Neuronal stem cell (in vitro differentiated cells): ENCODE measurements at regions not wholly inside any gene's neighbourhood (a gene's known extent, or its start where the extent isn't known, plus 50 kb on each side); places are given as distances from the start of the nearest gene placed in this dataset.

Experiments
- DNase-seq: peaks from one replicate; pipeline ENCODE4 v3.0.0-alpha.2; 2013; ENCODE audit warnings: low spot score
- H2AFZ ChIP-seq: one replicate; pipeline ENCODE4 v1.6.1; 2013; ENCODE audit warnings: mild to moderate bottlenecking, low read length, inconsistent platforms
- H2AK5ac ChIP-seq: 2 replicates; pipeline ENCODE4 v1.6.1; 2013; ENCODE audit warnings: low read depth, mild to moderate bottlenecking, inconsistent platforms, low read length, moderate library complexity, mixed read lengths
- H2BK120ac ChIP-seq: 2 replicates; pipeline ENCODE4 v1.6.1; 2013; ENCODE audit warnings: low read depth, mild to moderate bottlenecking, inconsistent platforms, low read length, moderate library complexity, mixed read lengths
- H2BK12ac ChIP-seq: one replicate; pipeline ENCODE4 v1.6.1; 2013; ENCODE audit warnings: low read length, inconsistent platforms
- H2BK15ac ChIP-seq: 2 replicates; pipeline ENCODE4 v1.6.1; 2013; ENCODE audit warnings: mild to moderate bottlenecking, low read length, inconsistent platforms, mixed read lengths
- H2BK5ac ChIP-seq: one replicate; pipeline ENCODE4 v1.6.1; 2013; ENCODE audit warnings: inconsistent platforms, mild to moderate bottlenecking, low read length, moderate library complexity
- H3K14ac ChIP-seq: one replicate; pipeline ENCODE4 v1.6.1; 2013; ENCODE audit warnings: low read length, inconsistent platforms
- H3K18ac ChIP-seq: 2 replicates; pipeline ENCODE4 v1.6.1; 2013; ENCODE audit warnings: low read length, inconsistent platforms
- H3K23ac ChIP-seq: 2 replicates; pipeline ENCODE4 v1.6.1; 2013; ENCODE audit warnings: low read depth, mild to moderate bottlenecking, mixed read lengths, low read length, inconsistent platforms; ENCODE audit not compliant: poor library complexity
- H3K27ac ChIP-seq: replicated peaks from 3 replicates; pipeline ENCODE4 v1.5.1; 2013; ENCODE audit warnings: low read length, inconsistent platforms
- H3K27me3 ChIP-seq, 3 experiments: 2 replicates each; pipeline ENCODE4 v1.6.1; 2013; ENCODE audit warnings: low read length in 3 of 3, mild to moderate bottlenecking in 2 of 3, inconsistent platforms in 1 of 3, low read depth in 1 of 3, mixed read lengths in 1 of 3, moderate library complexity in 1 of 3; ENCODE audit not compliant: control insufficient read depth in 3 of 3, insufficient read depth in 3 of 3
- H3K36me3 ChIP-seq, 2 donors: replicated peaks in 1 of 2; 2 replicates each; pipeline ENCODE4 v1.6.1; 2013; ENCODE audit warnings: low read length in 2 of 2; ENCODE audit not compliant: control insufficient read depth in 2 of 2, insufficient read depth in 2 of 2
- H3K4ac ChIP-seq: 2 replicates; pipeline ENCODE4 v1.6.1; 2013; ENCODE audit warnings: inconsistent platforms, mild to moderate bottlenecking, low read length, moderate library complexity
- H3K4me1 ChIP-seq, 2 donors: 1 replicate in 1 of 2; 2 replicates in 1 of 2; pipeline ENCODE4 v1.6.1; 2013; ENCODE audit warnings: low read length in 2 of 2, low read depth in 1 of 2; ENCODE audit not compliant: control insufficient read depth in 2 of 2, insufficient read depth in 1 of 2
- H3K4me2 ChIP-seq: one replicate; pipeline ENCODE4 v1.6.1; 2013; ENCODE audit warnings: mild to moderate bottlenecking, low read length, inconsistent platforms; ENCODE audit not compliant: insufficient read depth, poor library complexity, severe bottlenecking
- H3K4me3 ChIP-seq, 2 donors: 2 replicates each; pipeline ENCODE4 v1.5.1; 2013; ENCODE audit warnings: low read length in 2 of 2, mild to moderate bottlenecking in 2 of 2, inconsistent platforms in 1 of 2, moderate library complexity in 1 of 2
- H3K79me1 ChIP-seq: one replicate; pipeline ENCODE4 v1.6.1; 2013; ENCODE audit warnings: low read depth, mild to moderate bottlenecking, inconsistent platforms, low read length, moderate library complexity
- H3K9ac ChIP-seq: one replicate; pipeline ENCODE4 v1.6.1; 2013; ENCODE audit warnings: mild to moderate bottlenecking, low read depth, low read length, inconsistent platforms; ENCODE audit not compliant: poor library complexity
- H3K9me3 ChIP-seq, 2 donors: replicated peaks in 1 of 2; 2 replicates each; pipeline versions ENCODE3 to v1.6.1; 2013; ENCODE audit warnings: low read length in 2 of 2, mild to moderate bottlenecking in 2 of 2, inconsistent platforms in 1 of 2, low read depth in 1 of 2, mixed read lengths in 1 of 2, moderate library complexity in 1 of 2; ENCODE audit not compliant: control insufficient read depth in 2 of 2, insufficient read depth in 1 of 2
- H4K8ac ChIP-seq: one replicate; pipeline ENCODE4 v1.6.1; 2013; ENCODE audit warnings: low read depth, mild to moderate bottlenecking, inconsistent platforms, low read length, moderate library complexity
- H4K91ac ChIP-seq: one replicate; pipeline ENCODE4 v1.6.1; 2013; ENCODE audit warnings: low read length, low read depth, mild to moderate bottlenecking, inconsistent platforms; ENCODE audit not compliant: poor library complexity
- WGBS, 2 donors: extraction: QIAGEN DNeasy Blood & Tissue Kit; methylation state at CpG; one replicate each; pipeline ENCODE4 v1.1.7; 2013; ENCODE audit warnings: missing lambda C conversion rate in 2 of 2, mixed read lengths in 1 of 2; ENCODE audit not compliant: insufficient read length in 2 of 2, insufficient replicate concordance in 1 of 2; ENCODE audit errors: extremely low coverage in 2 of 2; 5-methylcytosine and 5-hydroxymethylcytosine counted together

- Histone ChIP-seq H3K14ac (no peak overlapping the region), H3K18ac (no peak overlapping the region), H3K27ac (no peak overlapping the region), H2BK15ac (no peak overlapping the region), H3K27me3 (peaks cover 0 to 4% (median 0%) of the 10 kb centered on the region in 3 experiments), H2BK5ac (no peak overlapping the region), H2AK5ac (no peak overlapping the region), H4K8ac (no peak overlapping the region), H3K4me2 (no peak overlapping the region), H2BK12ac (no peak overlapping the region), H3K4me3 (no peak overlapping the region), H2BK120ac (no peak overlapping the region), H3K79me1 (no peaks in the 10 kb centered on the region), H3K4ac (no peak overlapping the region), H3K4me1 (no peaks in the 10 kb centered on the region), H3K9me3 (no peaks in the 10 kb centered on the region), H2AFZ (no peak overlapping the region), H4K91ac (no peak overlapping the region), H3K23ac (no peak overlapping the region), H3K36me3 (no peaks in the 10 kb centered on the region), H3K9ac (no peak overlapping the region)
- no CpG with 5 or more reads among the region's 2 CpGs for WGBS, 2 donors
- no peak for DNase-seq
Measured at GRCh38 chr11:121761186-121761585, 308.4 kb upstream of the SORL1-AS1 start.

GRCh38 chr11:121757480-121758125 is 304.8 kb upstream of the SORL1-AS1 start:
- no peak overlapping the region for H2BK5ac ChIP-seq
- H2BK15ac ChIP-seq = no peak overlapping the region
- no peak for DNase-seq
- H3K4me2 ChIP-seq = no peak overlapping the region
- no peak overlapping the region for H2BK120ac ChIP-seq
- H3K18ac ChIP-seq = no peak overlapping the region
- peaks cover 0 to 3% (median 0%) of the 10 kb centered on the region in 3 experiments for H3K27me3 ChIP-seq
- no peak overlapping the region for H3K27ac ChIP-seq
- H2AK5ac ChIP-seq = no peak overlapping the region
- H3K4me1 ChIP-seq = peaks cover 0 to 6% of the 10 kb centered on the region in 2 donors
- no peaks in the 10 kb centered on the region for H3K9me3 ChIP-seq
- no peak overlapping the region for H4K8ac ChIP-seq
- no peak overlapping the region for H3K4me3 ChIP-seq
- H2BK12ac ChIP-seq = no peak overlapping the region
- no peak overlapping the region for H3K4ac ChIP-seq
- H3K14ac ChIP-seq = no peak overlapping the region
- H3K79me1 ChIP-seq = no peaks in the 10 kb centered on the region
- H3K36me3 ChIP-seq = no peaks in the 10 kb centered on the region
- H3K9ac ChIP-seq = no peak overlapping the region
- WGBS, 2 donors = no CpG with 5 or more reads among the region's 6 CpGs
- H2AFZ ChIP-seq = no peak overlapping the region
- no peak overlapping the region for H4K91ac ChIP-seq
- no peak overlapping the region for H3K23ac ChIP-seq

- Histone ChIP-seq H2BK12ac (no peak overlapping the region), H2AFZ (no peak overlapping the region), H3K4me3 (no peak overlapping the region), H3K4me1 (peaks cover 0 to 6% of the 10 kb centered on the region in 2 donors), H2BK120ac (no peak overlapping the region), H2BK15ac (no peak overlapping the region), H3K9me3 (no peaks in the 10 kb centered on the region), H3K79me1 (no peaks in the 10 kb centered on the region), H3K14ac (no peak overlapping the region), H3K36me3 (no peaks in the 10 kb centered on the region), H3K27me3 (no peaks in the 10 kb centered on the region), H2AK5ac (no peak overlapping the region), H3K4ac (no peak overlapping the region), H3K18ac (no peak overlapping the region), H3K27ac (no peak overlapping the region), H3K23ac (no peak overlapping the region), H3K4me2 (no peak overlapping the region), H2BK5ac (no peak overlapping the region), H4K91ac (no peak overlapping the region), H4K8ac (no peak overlapping the region), H3K9ac (no peak overlapping the region)
- WGBS, 2 donors = no CpG with 5 or more reads among the region's 3 CpGs
- DNase-seq = no peak
Measured at GRCh38 chr11:121755906-121756305, 303.1 kb upstream of the SORL1-AS1 start.

- no peak overlapping the region for H3K14ac ChIP-seq
- no peak overlapping the region for H3K4me2 ChIP-seq
Measured at GRCh38 chr11:121755191-121755590, 302.4 kb upstream of the SORL1-AS1 start.

More at GRCh38 chr11:121755191-121755590, 302.4 kb upstream of the SORL1-AS1 start:
- Histone ChIP-seq H2BK12ac (no peak overlapping the region), H3K18ac (no peak overlapping the region), H2BK15ac (no peak overlapping the region), H2BK5ac (no peak overlapping the region), H3K36me3 (no peaks in the 10 kb centered on the region), H4K8ac (no peak overlapping the region), H3K9me3 (no peaks in the 10 kb centered on the region), H3K79me1 (no peaks in the 10 kb centered on the region), H3K4ac (no peak overlapping the region), H3K27ac (no peak overlapping the region), H3K27me3 (no peaks in the 10 kb centered on the region), H3K9ac (no peak overlapping the region), H3K4me1 (peaks cover 0 to 6% of the 10 kb centered on the region in 2 donors), H3K4me3 (no peak overlapping the region), H3K23ac (no peak overlapping the region), H2AFZ (no peak overlapping the region), H2AK5ac (no peak overlapping the region), H2BK120ac (no peak overlapping the region), H4K91ac (no peak overlapping the region)
- no peak for DNase-seq
- WGBS, 2 donors = no CpG with 5 or more reads among the region's 2 CpGs
